Liver (tissue), 8 donors: ENCODE measurements at regions not wholly inside any gene's neighbourhood (a gene's known extent, or its start where the extent isn't known, plus 50 kb on each side); places are given as distances from the start of the nearest gene placed in this dataset.

Source experiments
- DNase-seq: peaks from one replicate; pipeline ENCODE4 v3.0.0-alpha.2; 2017; ENCODE audit warnings: low spot score
- H3K27ac ChIP-seq, 2 donors: one replicate each; pipeline ENCODE4 v1.7.0; 2013; ENCODE audit warnings: inconsistent platforms in 2 of 2, low read length in 2 of 2, control low read depth in 1 of 2, low read depth in 1 of 2, mild to moderate bottlenecking in 1 of 2
- H3K27me3 ChIP-seq, 4 donors: one replicate each; pipeline versions ENCODE4 v1.6.1 to v1.7.0; 2013; ENCODE audit warnings: low read length in 3 of 4, inconsistent platforms in 1 of 4, mild to moderate bottlenecking in 1 of 4, moderate library complexity in 1 of 4; ENCODE audit not compliant: control insufficient read depth in 4 of 4, insufficient read depth in 4 of 4
- H3K36me3 ChIP-seq, 4 donors: one replicate each; pipeline versions ENCODE4 v1.6.1 to v1.7.0; 2013; ENCODE audit warnings: low read length in 3 of 4, mild to moderate bottlenecking in 3 of 4, low read depth in 1 of 4, moderate library complexity in 1 of 4; ENCODE audit not compliant: control insufficient read depth in 4 of 4, insufficient read depth in 3 of 4
- H3K4me1 ChIP-seq, 4 donors: one replicate each; pipeline versions ENCODE4 v1.6.1 to v1.7.0; 2013; ENCODE audit warnings: low read length in 3 of 4, mild to moderate bottlenecking in 3 of 4, moderate library complexity in 1 of 4; ENCODE audit not compliant: control insufficient read depth in 4 of 4, insufficient read depth in 4 of 4
- H3K4me3 ChIP-seq, 3 donors: one replicate each; pipeline versions ENCODE4 v1.6.1 to v1.7.0; 2013; ENCODE audit warnings: low read length in 3 of 3, control low read depth in 1 of 3, low read depth in 1 of 3, mild to moderate bottlenecking in 1 of 3
- H3K9ac ChIP-seq, 2 donors: one replicate each; pipeline ENCODE4 v1.7.0; 2013; ENCODE audit warnings: low read length in 2 of 2, mild to moderate bottlenecking in 2 of 2, moderate library complexity in 2 of 2, control low read depth in 1 of 2, low read depth in 1 of 2
- H3K9me3 ChIP-seq, 4 donors: one replicate each; pipeline versions ENCODE4 v1.6.1 to v1.7.0; 2013; ENCODE audit warnings: low read length in 3 of 4; ENCODE audit not compliant: control insufficient read depth in 4 of 4
- ATF3 ChIP-seq: IDR thresholded peaks from 2 replicates; pipeline ENCODE4 v1.6.1; 2016; ENCODE audit warnings: antibody characterized with exemption
- CTCF ChIP-seq: fragments of 150-350 bp; IDR thresholded peaks from 2 replicates; pipeline ENCODE4 v1.5.1; 2017; ENCODE audit warnings: improper control_type of control experiment, low read depth, low read length; ENCODE audit not compliant: missing input control
- EGR1 ChIP-seq, 2 donors: IDR thresholded peaks; 2 replicates each; pipeline ENCODE4 v1.6.1; 2016 to 2018; ENCODE audit warnings: antibody characterized with exemption in 2 of 2, low read depth in 2 of 2
- FOXA1 ChIP-seq: IDR thresholded peaks from 2 replicates; pipeline ENCODE4 v1.6.1; 2016; ENCODE audit warnings: antibody characterized with exemption
- FOXA2 ChIP-seq: IDR thresholded peaks from 2 replicates; pipeline ENCODE4 v1.6.1; 2016; ENCODE audit warnings: antibody characterized with exemption
- GABPA ChIP-seq, 2 donors: IDR thresholded peaks in 1 of 2; conservative IDR thresholded peaks in 1 of 2; 2 replicates each; pipeline ENCODE4 v1.6.1; 2016; ENCODE audit warnings: antibody characterized with exemption in 2 of 2, mild to moderate bottlenecking in 1 of 2, moderate library complexity in 1 of 2
- HNF4A ChIP-seq, 2 donors: conservative IDR thresholded peaks; 2 replicates each; pipeline ENCODE4 v1.6.1; 2016; ENCODE audit warnings: antibody characterized with exemption in 2 of 2, mild to moderate bottlenecking in 2 of 2
- HNF4G ChIP-seq: IDR thresholded peaks from 2 replicates; pipeline ENCODE4 v1.6.1; 2016; ENCODE audit warnings: antibody characterized with exemption
- JUND ChIP-seq, 2 donors: IDR thresholded peaks; 2 replicates each; pipeline ENCODE4 v1.6.1; 2016; ENCODE audit warnings: antibody characterized with exemption in 2 of 2
- MAX ChIP-seq: IDR thresholded peaks from 2 replicates; pipeline ENCODE4 v1.6.1; 2016; ENCODE audit warnings: antibody characterized with exemption
- NR2F2 ChIP-seq: IDR thresholded peaks from 2 replicates; pipeline ENCODE4 v1.6.1; 2016; ENCODE audit warnings: antibody characterized with exemption
- RAD21 ChIP-seq, 2 donors: IDR thresholded peaks; 2 replicates each; pipeline ENCODE4 v1.6.1; 2016; ENCODE audit warnings: antibody characterized with exemption in 2 of 2, mild to moderate bottlenecking in 2 of 2
- REST ChIP-seq: IDR thresholded peaks from 2 replicates; pipeline ENCODE4 v1.6.1; 2016; ENCODE audit warnings: antibody characterized with exemption, mild to moderate bottlenecking
- RXRA ChIP-seq, 2 donors: IDR thresholded peaks; 2 replicates each; pipeline ENCODE4 v1.6.1; 2017 to 2018; ENCODE audit warnings: antibody characterized with exemption in 2 of 2, mild to moderate bottlenecking in 1 of 2
- SP1 ChIP-seq: IDR thresholded peaks from 2 replicates; pipeline ENCODE4 v1.6.1; 2018; ENCODE audit warnings: antibody characterized with exemption, mild to moderate bottlenecking
- TAF1 ChIP-seq: conservative IDR thresholded peaks from 2 replicates; pipeline ENCODE4 v1.6.1; 2016; ENCODE audit warnings: antibody characterized with exemption, mild to moderate bottlenecking
- YY1 ChIP-seq: IDR thresholded peaks from 2 replicates; pipeline ENCODE4 v1.6.1; 2016; ENCODE audit warnings: antibody characterized with exemption, mild to moderate bottlenecking
- ZBTB33 ChIP-seq: IDR thresholded peaks from 2 replicates; pipeline ENCODE4 v1.6.1; 2016; ENCODE audit warnings: antibody characterized with exemption
- WGBS: extraction: QIAGEN DNeasy Blood & Tissue Kit; methylation state at CpG from one replicate; pipeline ENCODE4 v1.1.7; 2013; 5-methylcytosine and 5-hydroxymethylcytosine counted together
- donor health status: healthy.
- donor health status: healthy.
- donor health status: healthy.
- donor health status: healthy.
- donor health status: healthy.

- H3K27me3 ChIP-seq = no peaks in the 10 kb centered on the region
- WGBS = 82% methylated on average over 10 of the region's 10 CpGs
- H3K27ac ChIP-seq = no peak overlapping the region
- H3K9me3 ChIP-seq = no peaks in the 10 kb centered on the region
- H3K4me3 ChIP-seq = no peak overlapping the region
- no peak for DNase-seq
- no peaks in the 10 kb centered on the region for H3K36me3 ChIP-seq
- H3K9ac ChIP-seq = no peak overlapping the region
- no peaks in the 10 kb centered on the region for H3K4me1 ChIP-seq
- TF ChIP-seq RAD21 (IDR thresholded peaks at IDR 0.05) = no peak
- TF ChIP-seq HNF4A (conservative IDR thresholded peaks at IDR 0.05) = no peak
- TF ChIP-seq GABPA (IDR thresholded peaks at IDR 0.05 in 1 of 2, conservative IDR thresholded peaks at IDR 0.05 in 1 of 2) = no peak
- TF ChIP-seq SP1 = no peak
- TF ChIP-seq NR2F2 = no peak
- TF ChIP-seq FOXA1 = no peak
- no peak for TF ChIP-seq ATF3
- no peak for TF ChIP-seq MAX
- no peak for TF ChIP-seq YY1
- TF ChIP-seq TAF1 = no peak
- TF ChIP-seq RXRA (IDR thresholded peaks at IDR 0.05) = no peak
- TF ChIP-seq ZBTB33 = no peak
- TF ChIP-seq JUND (IDR thresholded peaks at IDR 0.05) = no peak
- no peak for TF ChIP-seq FOXA2
- no peak for TF ChIP-seq HNF4G
- TF ChIP-seq EGR1 (IDR thresholded peaks at IDR 0.05; ENCODE audit: low read depth in 2 of 2) = no peak
- TF ChIP-seq REST = no peak
These were observed 649.2 kb downstream of the TUSC7 start for GRCh38 chr3:117358717-117359314.

GRCh38 chr3:117366574-117366973, 657.0 kb downstream of the TUSC7 start:
- no peak overlapping the region for H3K27ac ChIP-seq
- no peaks in the 10 kb centered on the region for H3K9me3 ChIP-seq
- no peaks in the 10 kb centered on the region for H3K36me3 ChIP-seq
- peaks cover 0 to 2% (median 0%) of the 10 kb centered on the region in 4 donors for H3K27me3 ChIP-seq
- H3K4me3 ChIP-seq = no peak overlapping the region
- no peaks in the 10 kb centered on the region for H3K4me1 ChIP-seq
- no peak for DNase-seq
- H3K9ac ChIP-seq = no peak overlapping the region
- no peak for TF ChIP-seq FOXA2
- TF ChIP-seq MAX = no peak
- TF ChIP-seq RXRA (IDR thresholded peaks at IDR 0.05) = no peak
- TF ChIP-seq NR2F2 = no peak
- no peak for TF ChIP-seq SP1
- no peak for TF ChIP-seq GABPA (IDR thresholded peaks at IDR 0.05 in 1 of 2, conservative IDR thresholded peaks at IDR 0.05 in 1 of 2)
- no peak for TF ChIP-seq REST
- no peak for TF ChIP-seq EGR1 (IDR thresholded peaks at IDR 0.05; ENCODE audit: low read depth in 2 of 2)
- TF ChIP-seq JUND (IDR thresholded peaks at IDR 0.05) = no peak
- TF ChIP-seq CTCF = no peak
- TF ChIP-seq FOXA1 = no peak
- no peak for TF ChIP-seq ZBTB33
